ENCODE measurements at regions not wholly inside any gene's neighbourhood (a gene's known extent, or its start where the extent isn't known, plus 50 kb on each side); places are given as distances from the start of the nearest gene placed in this dataset.

DNA sequence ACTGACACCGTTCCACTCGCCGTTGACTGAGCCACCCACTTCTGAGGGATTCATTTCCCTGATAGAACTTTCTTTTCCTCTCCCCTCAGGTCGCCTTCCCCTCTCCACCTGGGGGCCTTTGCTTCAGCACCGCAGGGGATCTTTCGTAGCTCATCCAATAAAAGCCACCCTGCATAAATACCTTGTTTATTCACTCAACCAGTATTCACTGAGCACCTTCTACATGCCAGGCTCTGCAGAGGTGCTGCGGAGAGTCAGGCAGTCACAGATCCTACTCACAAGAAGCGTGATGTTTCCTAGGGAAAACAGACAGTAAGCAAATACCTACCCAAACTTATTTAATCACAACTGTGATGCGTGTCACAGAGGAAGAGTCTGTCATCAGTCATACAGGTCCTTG lies 127.7 kb downstream of the TEX36 start:
- no peak for DNase-seq
- Histone ChIP-seq H3K4me1 (peaks cover 0 to 3% (median 0%) of the 10 kb centered on the region in 4 donors), H3K36me3 (no peaks in the 10 kb centered on the region), H3K4me3 (no peak overlapping the region), H3K9me3 (no peaks in the 10 kb centered on the region), H3K27ac (no peak overlapping the region), H3K27me3 (no peaks in the 10 kb centered on the region)
- intact Hi-C loops (cut with DNase I; ENCODE audit: low total_unique reads) (no loop called here), in situ Hi-C loops (cut with MboI; ENCODE audit: low pct_ligation_motif_present in 1 of 4, low pct_unique_long_range_greater_than_20kb in 1 of 4, low sequenced_read_pairs in 3 of 4) (no loop called here)
- no peak for TF ChIP-seq POLR2AphosphoS5 (IDR thresholded peaks at IDR 0.05)
- TF ChIP-seq, protein P1, sequence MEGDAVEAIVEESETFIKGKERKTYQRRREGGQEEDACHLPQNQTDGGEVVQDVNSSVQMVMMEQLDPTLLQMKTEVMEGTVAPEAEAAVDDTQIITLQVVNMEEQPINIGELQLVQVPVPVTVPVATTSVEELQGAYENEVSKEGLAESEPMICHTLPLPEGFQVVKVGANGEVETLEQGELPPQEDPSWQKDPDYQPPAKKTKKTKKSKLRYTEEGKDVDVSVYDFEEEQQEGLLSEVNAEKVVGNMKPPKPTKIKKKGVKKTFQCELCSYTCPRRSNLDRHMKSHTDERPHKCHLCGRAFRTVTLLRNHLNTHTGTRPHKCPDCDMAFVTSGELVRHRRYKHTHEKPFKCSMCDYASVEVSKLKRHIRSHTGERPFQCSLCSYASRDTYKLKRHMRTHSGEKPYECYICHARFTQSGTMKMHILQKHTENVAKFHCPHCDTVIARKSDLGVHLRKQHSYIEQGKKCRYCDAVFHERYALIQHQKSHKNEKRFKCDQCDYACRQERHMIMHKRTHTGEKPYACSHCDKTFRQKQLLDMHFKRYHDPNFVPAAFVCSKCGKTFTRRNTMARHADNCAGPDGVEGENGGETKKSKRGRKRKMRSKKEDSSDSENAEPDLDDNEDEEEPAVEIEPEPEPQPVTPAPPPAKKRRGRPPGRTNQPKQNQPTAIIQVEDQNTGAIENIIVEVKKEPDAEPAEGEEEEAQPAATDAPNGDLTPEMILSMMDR (IDR thresholded peaks at IDR 0.05): no peak
- TF ChIP-seq POLR2A (IDR thresholded peaks at IDR 0.05): no peak
- no peak for TF ChIP-seq EP300 (IDR thresholded peaks at IDR 0.05; ENCODE audit: low read depth)
- WGBS, 2 donors (ENCODE audit: low coverage in 1 of 2): 83 to 84% methylated on average over 4 to 9 of the region's 9 CpGs

DNA sequence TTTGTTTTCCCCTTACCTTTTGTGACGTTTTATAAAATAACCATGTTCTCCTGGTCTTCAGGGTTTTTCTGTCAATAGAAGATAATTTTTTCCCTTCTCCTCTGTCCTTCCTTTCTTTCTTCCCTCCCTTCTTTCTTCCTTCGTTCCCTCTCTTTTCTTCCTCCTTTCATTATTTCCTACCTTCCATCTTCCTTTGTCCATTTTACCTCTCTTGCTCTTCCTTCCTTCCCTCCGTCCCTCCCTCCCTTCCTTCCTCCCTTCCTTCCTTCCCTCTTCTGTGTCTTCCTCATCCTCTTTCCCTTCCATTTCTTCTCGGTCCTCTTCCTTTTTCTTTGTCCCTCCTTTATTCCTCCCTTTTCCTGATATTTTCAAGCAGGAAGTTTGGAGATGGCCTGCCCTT lies 128.2 kb downstream of the TEX36 start:
- Histone ChIP-seq H3K4me3 (no peak overlapping the region), H3K4me1 (peaks cover 0 to 3% (median 0%) of the 10 kb centered on the region in 4 donors), H3K9me3 (no peaks in the 10 kb centered on the region), H3K36me3 (no peaks in the 10 kb centered on the region), H3K27ac (no peak overlapping the region), H3K27me3 (no peaks in the 10 kb centered on the region)
- TF ChIP-seq POLR2A (IDR thresholded peaks at IDR 0.05) (no peak), EP300 (IDR thresholded peaks at IDR 0.05; ENCODE audit: low read depth) (no peak)
- TF ChIP-seq, protein P1 (IDR thresholded peaks at IDR 0.05): no peak
- intact Hi-C loops (cut with DNase I; ENCODE audit: low total_unique reads): no loop called here
- WGBS, 2 donors (ENCODE audit: low coverage in 1 of 2): 70 to 82% methylated on average over 2 to 4 of the region's 4 CpGs
- in situ Hi-C loops (cut with MboI; ENCODE audit: low pct_ligation_motif_present in 1 of 4, low pct_unique_long_range_greater_than_20kb in 1 of 4, low sequenced_read_pairs in 3 of 4): no loop called here
- DNase-seq: no peak

DNA sequence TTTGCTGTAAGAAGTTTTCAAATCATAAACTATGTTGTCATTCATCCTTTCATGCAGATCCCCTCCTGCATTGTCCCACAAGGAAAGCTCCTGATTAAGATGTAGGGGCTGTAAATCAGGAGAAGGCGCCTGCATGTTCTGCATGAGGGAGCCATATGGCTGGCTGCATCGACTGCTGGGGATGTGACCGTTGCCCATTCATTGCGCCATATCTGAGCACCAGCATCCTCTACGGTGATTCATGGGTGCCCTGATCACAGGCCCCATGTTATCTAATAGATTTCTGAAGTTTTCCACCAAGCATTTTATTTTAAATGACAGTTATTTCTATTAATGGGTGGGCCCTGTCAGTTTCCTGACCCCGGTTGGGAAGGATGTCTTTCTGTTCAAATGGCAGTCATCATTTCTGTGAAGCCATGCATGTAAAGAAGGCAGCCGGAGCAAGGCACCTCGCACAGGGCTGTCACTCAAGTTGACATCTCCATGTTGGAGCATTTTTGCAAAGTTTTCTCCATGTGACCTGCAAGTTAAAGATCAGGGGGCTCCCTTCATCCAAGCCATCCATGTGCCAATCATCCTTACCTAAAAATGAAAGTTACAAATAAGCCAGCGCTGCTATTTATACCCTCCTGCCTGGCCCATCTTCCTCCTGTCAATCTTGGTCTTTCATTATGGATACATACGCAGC lies 128.8 kb downstream of the TEX36 start:
- 95 to 97% methylated on average over 8 to 10 of the region's 10 CpGs for WGBS, 2 donors (ENCODE audit: low coverage in 1 of 2)
- Histone ChIP-seq H3K27me3 (no peaks in the 10 kb centered on the region), H3K36me3 (no peaks in the 10 kb centered on the region), H3K9me3 (no peaks in the 10 kb centered on the region), H3K4me1 (peaks cover 0 to 3% (median 0%) of the 10 kb centered on the region in 4 donors), H3K4me3 (no peak overlapping the region), H3K27ac (no peak overlapping the region)
- TF ChIP-seq, protein P1 (IDR thresholded peaks at IDR 0.05): no peak
- TF ChIP-seq EP300 (IDR thresholded peaks at IDR 0.05; ENCODE audit: low read depth) (no peak), POLR2A (IDR thresholded peaks at IDR 0.05) (no peak)
- no peak for DNase-seq
- intact Hi-C loops (cut with DNase I; ENCODE audit: low total_unique reads): no loop called here
- in situ Hi-C loops (cut with MboI; ENCODE audit: low pct_ligation_motif_present in 1 of 4, low pct_unique_long_range_greater_than_20kb in 1 of 4, low sequenced_read_pairs in 3 of 4): no loop called here

DNA sequence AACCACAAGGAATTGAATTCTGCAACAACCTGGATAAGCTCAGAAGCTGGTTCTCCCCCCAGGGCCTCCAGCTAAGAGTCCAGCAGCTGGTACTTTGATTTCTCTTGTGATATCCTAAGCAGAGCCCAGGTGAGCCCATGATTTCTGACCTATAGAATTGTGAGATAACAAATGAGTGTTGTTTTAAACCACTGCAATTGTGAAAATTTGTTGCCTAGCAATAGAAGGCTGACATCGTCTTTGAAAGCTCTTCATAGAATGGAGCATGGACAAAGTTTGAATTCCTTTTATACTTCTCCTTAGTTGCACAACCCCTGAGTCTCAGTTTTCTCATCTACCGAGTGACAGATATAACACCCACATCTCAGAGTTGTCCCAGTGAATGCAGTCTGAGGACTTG lies 129.9 kb downstream of the TEX36 start:
- H3K27me3 ChIP-seq: no peaks in the 10 kb centered on the region
- TF ChIP-seq EP300 (IDR thresholded peaks at IDR 0.05; ENCODE audit: low read depth) (no peak), POLR2A (IDR thresholded peaks at IDR 0.05) (no peak), POLR2AphosphoS5 (IDR thresholded peaks at IDR 0.05) (no peak)
- TF ChIP-seq, protein P1 (IDR thresholded peaks at IDR 0.05): no peak
- no peaks in the 10 kb centered on the region for H3K4me1 ChIP-seq
- in situ Hi-C loops (cut with MboI; ENCODE audit: low pct_ligation_motif_present in 1 of 4, low pct_unique_long_range_greater_than_20kb in 1 of 4, low sequenced_read_pairs in 3 of 4): no loop called here
- 81 to 83% methylated on average over 2 of the region's 2 CpGs for WGBS, 2 donors (ENCODE audit: low coverage in 1 of 2)
- intact Hi-C loops (cut with DNase I; ENCODE audit: low total_unique reads): no loop called here
- DNase-seq: no peak
- no peak overlapping the region for H3K4me3 ChIP-seq
- H3K27ac ChIP-seq: no peak overlapping the region
- H3K36me3 ChIP-seq: no peaks in the 10 kb centered on the region
- no peaks in the 10 kb centered on the region for H3K9me3 ChIP-seq
